ENCODE measurements at regions not wholly inside any gene's neighbourhood (a gene's known extent, or its start where the extent isn't known, plus 50 kb on each side); places are given as distances from the start of the nearest gene placed in this dataset.
"Not testable (repeated sequence)": the region's sequence is repeated elsewhere in the genome, so short reads cannot be mapped to it uniquely, and the experiment has no call there.

DNA sequence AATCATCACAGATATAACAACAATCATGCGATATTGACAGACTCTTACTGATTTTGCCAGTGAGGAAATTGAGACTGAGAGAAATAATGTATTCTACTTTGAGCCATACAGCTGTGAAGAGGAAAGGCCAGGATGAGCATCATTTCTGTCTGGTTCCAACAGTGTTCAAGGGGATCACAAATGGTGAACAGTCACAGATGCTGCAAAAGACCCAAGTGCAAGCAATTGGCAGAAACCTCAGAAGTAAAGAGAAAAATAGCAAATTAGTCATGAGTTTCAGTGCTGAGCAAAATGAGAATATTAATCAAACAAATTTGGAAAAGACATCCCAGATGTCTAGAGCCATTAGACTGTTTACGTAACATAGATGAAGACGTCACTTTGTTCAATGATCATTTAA is 114.1 kb downstream of the RAB38 start:
- DNase-seq (ENCODE audit: low read depth), result no peak

DNA sequence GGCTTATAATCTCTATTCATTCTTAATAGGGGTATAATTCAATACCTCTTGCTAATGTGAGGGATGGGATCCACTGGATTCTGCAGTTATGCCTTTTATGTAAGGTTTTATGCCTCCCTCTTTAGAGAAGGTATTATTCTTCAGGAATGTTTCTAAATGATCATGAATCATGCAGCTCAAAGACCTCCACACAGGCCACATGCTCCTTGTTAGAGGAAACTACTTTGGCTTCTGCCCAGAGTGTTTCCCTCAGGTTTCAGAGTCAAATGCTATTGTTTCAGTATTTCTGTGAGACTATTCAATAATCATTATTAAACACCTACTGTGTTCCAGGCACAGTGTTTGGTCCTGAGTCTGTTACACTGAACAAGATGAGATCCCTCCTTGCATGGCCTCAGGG is 115.9 kb downstream of the RAB38 start:
- no peak for DNase-seq (ENCODE audit: low read depth)

DNA sequence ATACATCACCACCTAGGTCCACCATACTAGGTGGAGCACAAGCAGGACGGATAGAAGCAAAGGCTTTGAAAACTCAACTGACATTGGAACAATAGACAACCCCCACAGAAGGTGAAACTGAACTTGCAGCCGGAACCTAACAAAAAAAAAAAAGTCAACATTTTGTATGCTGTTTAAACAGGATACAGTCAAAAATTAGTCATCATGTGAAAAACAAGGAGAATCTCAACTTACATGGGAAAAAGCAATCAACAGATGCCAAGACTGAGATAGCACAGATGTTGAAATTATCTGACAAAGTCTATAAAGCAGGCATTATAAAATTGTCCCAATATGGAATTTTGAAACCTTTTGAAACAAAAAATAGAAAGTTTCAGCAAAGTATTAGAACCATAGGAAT is 123.8 kb downstream of the RAB38 start:
- no peak for DNase-seq (ENCODE audit: low read depth)

DNA sequence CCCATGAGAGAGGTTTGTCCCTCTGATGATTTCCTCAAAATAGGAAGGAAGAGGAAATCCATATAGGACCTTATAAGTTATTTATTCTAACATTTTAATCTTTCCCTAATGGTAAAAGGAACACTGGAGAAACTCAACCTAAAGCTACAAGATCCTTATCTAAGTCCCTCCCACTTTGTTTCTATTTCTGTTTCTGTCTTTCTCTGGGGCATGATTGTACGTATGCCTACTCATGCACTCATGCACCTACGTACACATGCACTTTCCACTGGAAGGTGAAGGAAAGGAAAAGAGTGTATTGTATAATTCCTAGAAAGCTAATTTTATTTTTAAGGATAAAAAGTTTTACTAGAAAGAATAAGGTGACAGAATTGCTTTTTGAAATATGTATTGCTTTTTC is 125.0 kb downstream of the RAB38 start:
- no peak for DNase-seq (ENCODE audit: low read depth)

DNA sequence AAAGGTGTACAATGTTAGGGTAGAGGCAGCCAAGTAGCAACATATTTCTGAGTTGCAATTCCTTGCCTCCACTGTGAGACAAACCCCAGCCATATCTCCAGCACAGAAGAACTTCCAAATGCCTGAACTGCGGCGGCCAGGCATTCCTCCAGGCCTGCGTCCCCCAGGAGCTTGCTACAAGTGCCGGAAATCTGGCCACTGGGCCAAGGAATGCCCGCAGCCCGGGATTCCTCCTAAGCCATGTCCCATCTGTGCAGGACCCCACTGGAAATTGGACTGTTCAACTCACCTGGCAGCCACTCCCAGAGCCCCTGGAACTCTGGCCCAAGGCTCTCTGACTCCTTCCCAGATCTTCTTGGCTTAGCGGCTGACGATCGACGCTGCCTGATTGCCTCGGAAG is 130.0 kb downstream of the RAB38 start:
- DNase-seq (ENCODE audit: low read depth), result not testable (repeated sequence)

DNA sequence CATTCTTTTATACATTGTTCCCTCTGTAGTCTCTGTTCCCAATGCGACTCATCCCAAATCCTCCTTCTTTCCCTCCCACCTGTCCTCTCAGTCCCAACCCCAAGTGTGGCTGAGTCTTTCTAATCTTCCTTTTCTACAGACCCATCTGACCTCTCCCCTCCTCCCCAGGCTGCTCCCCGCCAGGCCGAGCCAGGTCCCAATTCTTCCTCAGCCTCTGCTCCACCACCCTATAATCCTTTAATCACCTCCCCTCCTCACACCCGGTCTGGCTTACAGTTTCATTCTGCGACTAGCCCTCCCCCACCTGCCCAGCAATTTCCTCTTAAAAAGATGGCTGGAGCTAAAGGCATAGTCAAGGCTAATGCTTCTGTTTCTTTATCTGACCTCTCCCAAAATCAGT is 130.6 kb downstream of the RAB38 start:
- not testable (repeated sequence) for DNase-seq (ENCODE audit: low read depth)

DNA sequence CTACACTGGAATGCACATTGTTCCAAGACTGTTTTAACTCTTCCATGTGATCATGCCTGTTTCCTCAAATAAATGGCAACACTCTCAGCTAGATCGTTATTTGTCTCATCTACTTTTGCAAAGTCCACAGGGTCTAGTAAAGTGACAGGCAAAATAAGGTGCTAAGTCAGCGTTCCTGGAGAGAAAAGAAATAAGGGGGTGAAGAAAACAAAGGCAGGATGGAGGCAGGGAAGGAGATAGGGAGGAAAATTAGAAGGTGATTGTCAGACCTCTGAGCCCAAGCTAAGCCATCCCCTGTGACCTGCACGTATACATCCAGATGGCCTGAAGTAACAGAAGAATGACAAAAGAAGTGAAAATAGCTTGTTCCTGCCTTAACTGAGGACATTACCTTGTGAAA is 132.1 kb downstream of the RAB38 start:
- no peak for DNase-seq (ENCODE audit: low read depth)

DNA sequence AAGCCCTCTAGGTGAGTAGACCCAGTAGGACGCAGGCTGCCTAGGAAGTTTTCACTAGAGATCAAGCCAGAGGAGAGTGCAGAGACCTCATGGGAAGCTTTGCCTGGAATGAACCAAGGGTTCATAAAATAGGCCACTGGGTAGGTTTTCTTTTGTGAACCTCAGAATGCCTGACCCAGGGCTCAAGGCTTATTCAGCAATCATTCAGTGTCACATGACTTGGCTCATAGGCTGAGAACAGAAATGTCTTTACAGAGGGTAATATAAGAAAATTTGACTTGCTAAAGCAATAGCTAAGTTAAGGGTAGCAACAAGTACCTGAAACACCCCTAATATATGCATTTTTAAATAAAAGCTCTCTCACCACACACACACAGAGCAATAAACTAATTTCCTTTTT is 132.6 kb downstream of the RAB38 start:
- no peak for DNase-seq (ENCODE audit: low read depth)

DNA sequence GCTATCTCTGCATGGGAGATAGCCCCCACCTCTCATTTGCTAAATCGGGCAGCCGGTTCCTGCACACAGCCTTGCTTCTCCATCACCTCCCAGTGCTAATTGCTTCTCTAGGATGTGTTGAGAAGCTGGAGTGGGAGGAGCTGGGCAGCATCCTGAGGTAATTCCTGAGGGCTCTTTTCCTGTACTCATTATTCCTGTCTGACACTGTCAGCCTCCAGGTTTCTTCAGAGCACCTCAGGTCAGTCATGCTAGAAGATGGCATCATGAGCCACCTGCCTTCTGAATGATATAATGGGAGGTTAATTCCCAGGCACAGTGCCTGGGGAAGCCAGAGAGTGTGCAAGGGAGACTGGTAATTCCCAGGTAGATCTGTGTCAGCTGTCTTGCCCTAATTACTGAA is 133.0 kb downstream of the RAB38 start:
- no peak for DNase-seq (ENCODE audit: low read depth)

DNA sequence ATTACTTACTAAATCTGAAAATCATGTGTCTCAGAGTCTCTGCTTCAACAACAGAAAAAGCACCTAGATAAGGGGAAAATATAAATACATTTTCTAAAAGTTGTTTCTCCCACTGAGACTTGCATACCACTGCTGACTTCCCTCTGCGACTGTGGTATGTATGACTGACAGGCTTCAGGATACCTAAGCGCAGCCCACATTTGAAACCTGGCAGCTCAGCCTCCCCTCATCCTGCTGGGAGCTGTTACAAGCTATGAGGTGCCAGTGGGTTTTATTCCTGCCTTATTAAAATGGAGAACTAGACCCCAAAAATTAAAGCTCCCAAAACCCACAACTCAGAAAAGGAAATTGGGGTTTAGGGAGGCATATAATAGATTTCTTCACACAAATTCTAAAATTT is 133.6 kb downstream of the RAB38 start:
- DNase-seq (ENCODE audit: low read depth), result no peak

DNA sequence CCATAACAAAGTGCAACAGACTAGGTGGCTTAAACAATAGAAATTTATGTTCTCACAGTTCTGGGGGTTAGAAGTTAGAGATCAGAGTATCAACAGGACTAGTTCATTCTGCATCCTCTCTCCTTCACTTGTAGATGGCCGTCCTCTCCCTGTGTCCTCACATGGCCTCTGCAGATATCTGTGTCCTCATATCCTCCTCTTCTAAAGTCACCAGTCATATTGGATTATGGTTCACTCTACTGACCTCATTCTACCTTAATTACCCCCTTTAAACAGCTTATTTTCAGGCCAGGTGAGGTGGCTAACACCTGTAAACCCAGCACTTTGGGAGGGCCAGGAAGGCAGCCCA is 135.1 kb downstream of the RAB38 start:
- no peak for DNase-seq (ENCODE audit: low read depth)

DNA sequence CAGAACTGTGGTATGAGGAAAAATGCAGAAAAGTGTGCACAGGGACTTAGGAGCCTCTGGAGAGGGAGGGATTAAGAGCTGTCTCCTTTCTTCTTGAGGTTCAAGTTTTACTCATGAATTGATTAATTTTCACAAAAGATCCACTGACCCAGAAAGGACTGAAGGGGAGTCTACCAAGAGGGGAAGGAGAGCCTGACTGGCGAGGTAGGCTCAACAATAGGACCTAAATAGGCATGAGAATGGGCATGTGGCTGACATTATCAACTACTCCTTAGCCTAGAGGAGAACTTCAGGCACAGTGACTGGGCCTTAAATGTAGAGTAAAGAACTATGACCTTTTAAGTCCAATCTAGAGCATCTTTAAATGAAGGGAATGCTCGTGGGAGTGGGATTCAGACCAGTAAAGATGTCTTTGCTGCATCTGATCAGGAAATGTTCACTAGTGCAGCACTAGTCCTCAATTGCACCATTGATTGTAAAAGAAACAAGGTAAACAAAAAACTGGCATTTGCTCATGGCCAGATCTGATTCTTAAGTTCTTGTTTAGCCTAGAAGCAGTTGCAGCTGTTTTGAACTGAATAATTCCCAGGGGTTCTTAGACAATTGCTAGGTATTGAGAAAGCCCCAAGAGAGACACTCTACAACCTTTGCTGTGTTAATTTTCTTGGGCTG is 135.6 kb downstream of the RAB38 start:
- no peak for DNase-seq (ENCODE audit: low read depth)

DNA sequence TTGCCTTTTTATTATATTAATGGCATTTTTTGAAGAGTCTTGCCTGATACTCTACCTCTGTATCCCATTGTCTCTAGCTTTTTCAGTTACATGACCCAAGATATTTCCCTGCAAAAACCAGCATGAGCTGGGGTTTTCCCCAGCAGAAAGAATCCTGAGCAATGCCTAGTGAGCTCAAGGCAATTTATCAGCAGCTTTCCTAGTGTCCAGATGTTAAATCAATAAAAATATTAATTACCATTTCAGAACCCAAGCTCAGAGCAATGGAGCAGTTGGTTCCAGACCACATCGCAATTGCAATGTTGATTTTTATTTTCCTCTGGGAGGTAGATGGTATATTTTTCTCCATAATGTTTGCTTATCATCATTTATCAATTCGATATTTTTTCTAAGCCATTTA is 137.2 kb downstream of the RAB38 start:
- no peak for DNase-seq (ENCODE audit: low read depth)

DNA sequence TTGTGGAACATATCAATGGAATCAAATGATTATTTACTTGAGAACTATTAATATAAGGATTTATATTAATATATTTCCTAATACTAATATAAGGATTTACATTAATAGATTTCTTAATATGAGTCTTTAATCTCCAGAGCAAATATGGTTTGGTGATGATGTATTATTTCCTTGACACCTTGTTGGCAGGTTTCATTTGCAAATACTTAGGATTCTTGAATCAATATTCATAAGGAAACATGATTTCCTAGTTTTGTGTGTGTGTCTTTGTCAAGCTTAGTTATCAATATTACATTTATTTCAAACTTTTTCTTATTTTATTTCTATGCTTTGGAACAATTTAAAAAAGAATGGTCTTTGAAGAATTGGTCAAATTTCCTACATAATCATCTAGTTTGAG is 138.5 kb downstream of the RAB38 start:
- no peak for DNase-seq (ENCODE audit: low read depth)

DNA sequence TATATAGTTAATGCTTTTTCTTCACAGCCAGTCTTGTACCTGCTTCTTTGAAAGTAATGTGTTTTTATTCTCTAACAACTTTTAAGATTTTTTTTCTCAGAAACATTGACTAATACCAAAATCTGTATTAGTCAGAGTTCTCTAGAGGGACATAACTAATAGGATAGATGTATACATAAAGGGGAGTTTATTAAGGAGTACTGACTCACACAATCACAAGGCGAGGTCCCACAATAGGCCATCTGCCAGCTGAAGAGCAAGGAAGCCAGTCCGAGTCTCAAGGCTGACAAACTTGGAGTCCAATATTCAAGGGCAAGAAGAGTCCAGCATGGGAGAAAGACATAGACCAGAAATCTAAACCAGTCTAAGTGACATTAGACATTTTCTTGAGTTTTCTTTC is 140.0 kb downstream of the RAB38 start:
- no peak for DNase-seq (ENCODE audit: low read depth)

DNA sequence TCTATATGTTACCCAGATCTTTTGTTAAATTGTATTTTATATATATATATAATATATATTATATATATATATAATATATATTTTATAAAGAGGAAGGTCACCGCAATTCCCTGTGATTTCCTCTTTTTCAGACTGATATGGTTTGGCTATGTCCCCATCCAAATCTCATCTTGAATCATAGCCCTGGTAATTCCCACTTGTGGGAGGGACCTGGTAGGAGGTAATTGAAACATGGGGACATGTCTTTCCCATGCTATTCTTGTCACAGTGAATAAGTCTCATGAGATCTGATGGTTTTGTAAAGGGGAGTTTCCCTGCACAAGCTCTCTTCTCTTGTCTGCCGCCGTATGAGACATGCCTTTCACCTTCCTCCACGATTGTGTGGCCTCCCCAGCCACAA is 157.6 kb downstream of the RAB38 start:
- DNase-seq (ENCODE audit: low read depth), result no peak

DNA sequence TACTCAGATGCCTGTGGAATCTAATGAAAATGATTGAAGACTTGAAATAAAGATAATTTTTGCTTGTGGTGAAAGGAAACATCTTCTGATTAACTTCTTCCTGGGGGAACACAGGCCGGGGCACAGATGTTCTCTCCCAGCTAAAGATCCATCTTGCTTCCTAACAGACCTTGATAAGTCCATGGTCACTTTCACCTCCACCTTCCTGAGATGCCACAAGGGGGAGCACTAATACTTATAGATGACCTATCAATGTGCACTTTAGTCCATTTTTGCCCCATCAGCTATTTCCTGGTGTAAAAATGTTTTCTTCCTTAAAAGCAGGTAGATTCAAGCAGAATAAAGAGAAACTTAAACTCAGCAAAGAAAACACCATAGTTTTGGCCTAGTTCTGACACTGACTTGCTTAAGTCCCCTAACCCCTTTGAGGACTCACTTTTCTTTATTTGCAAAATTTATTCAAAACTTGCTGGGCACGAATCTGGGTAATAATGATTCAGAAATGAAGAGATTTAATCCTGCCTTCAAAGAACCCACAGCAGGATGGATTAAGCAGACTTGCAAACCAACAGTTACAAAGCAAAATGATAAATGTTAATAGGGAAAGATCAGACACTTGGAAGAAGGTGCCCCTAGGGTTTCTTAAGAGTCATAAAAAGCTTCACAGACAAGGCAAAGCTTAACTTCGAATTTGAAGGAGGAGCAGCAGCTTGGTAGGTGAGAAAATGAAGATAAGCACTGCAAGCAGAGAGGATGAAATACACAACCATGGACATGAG is 158.7 kb downstream of the RAB38 start:
- peak; percentile 37 for DNase-seq (ENCODE audit: low read depth)

DNA sequence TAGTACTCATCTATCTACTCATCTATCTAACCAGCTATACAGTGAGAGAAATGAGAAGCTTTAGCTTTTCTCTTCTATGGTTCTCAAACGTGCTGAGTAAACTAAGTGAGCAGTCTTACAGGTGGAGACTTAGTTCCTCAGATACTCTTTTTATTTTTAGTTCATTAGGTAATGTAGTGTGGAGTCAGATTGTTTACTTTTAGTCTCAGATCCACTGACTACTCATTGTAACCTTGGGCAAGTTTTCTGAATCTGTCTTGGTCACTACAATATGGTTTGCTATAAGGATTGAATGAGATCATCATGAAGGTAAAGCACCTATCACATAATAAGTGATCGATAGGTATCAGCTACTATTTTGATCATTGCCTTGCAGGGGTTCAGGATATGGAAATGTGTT is 160.1 kb downstream of the RAB38 start:
- DNase-seq (ENCODE audit: low read depth), result no peak

DNA sequence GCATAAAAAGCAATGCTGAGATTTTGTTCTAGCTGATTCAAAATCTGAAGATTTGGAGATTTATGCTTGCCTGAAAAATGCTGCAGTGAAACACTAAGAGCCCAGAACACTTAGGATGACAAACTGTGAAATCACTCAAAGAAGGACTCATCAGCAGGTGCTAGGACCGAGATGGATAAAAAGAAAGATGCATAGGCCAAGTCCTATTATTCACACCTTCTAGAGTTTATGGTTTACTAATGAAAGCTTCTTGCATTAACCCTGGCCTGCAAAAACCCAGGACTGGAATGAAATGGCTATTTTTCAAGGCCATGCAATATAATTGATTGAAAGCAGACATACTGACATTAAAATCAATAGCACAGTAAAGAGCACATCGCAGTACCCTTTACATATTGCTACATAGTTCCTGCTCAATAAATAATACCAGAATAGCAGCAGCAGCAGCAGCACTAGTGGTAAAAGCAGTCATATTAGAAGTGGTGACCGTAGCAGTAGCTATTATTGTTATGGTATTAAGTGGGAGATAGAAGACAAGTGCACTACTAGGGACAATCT is 161.7 kb downstream of the RAB38 start:
- no peak for DNase-seq (ENCODE audit: low read depth)

DNA sequence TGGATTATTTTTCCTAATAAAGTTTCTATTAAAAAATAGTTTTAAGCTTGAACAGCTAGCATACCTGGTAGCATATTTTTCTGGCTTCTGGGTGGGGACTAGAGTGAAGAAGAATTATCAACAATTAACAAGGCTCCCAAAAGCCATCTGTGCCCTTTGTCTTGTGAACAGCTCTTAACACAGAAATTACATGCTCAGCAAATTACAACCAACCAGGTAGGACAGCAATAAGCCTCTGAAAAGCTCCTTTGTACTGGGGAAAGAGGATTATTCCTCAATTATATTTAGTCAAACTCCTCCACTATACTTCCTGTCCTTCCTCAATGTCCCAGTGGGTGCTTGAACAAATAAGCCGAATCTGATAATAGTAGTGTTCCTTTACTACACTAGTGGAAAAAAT is 162.8 kb downstream of the RAB38 start:
- DNase-seq (ENCODE audit: low read depth), result no peak

DNA sequence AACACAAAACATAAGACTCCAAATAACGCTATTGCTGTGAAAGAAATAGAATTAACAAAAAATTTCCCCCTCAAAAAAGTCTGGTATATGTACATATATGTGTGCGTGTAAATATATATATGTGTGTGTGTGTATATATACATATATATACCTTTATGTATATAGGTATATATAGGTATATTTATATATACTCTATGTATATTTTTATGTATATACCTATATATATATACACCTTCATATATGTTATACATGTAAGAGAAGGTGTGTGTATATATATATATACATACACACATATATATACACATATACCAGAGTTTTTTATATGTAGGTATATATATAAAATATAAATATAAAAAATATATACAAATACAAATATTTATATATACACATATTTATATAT is 199.2 kb downstream of the RAB38 start:
- no peak for DNase-seq (ENCODE audit: low read depth)

DNA sequence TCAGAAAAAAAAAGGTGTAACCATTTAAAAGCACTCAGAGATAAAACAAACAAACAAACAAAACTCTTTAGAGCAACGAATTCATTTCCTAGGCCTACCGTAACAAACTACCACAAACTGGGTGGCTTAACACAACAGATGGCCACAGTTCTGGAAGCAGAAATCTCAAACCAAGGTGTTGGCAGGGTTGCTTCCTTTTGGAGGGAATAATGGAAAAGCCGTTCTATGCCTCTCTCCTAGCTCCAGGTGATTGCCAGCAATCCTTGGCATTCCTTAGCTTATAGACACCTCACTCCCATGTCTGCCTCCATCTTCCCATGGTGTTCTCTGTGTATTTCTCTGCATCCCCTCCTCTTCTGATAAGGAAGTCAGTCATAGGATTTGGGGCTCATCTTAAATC is 200.4 kb downstream of the RAB38 start:
- no peak for DNase-seq (ENCODE audit: low read depth)

DNA sequence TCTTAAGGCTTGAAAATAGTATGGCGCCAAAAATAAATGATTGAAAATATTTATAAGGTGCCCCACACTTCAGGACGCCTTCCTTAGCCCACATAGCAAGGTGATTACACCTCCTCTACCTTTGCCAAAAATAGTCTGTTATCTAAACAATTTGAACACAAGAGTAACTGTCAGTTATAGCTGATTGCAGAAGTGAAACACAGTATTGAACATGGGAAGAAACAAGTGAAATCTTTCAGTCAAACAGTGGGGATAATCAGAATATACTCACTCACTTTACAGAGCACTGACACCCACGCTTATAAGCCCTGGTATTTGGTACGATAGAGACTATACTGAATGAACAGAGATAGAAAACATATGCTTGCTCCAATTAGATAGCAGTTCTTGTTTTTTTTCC is 203.1 kb downstream of the RAB38 start:
- no peak for DNase-seq (ENCODE audit: low read depth)

DNA sequence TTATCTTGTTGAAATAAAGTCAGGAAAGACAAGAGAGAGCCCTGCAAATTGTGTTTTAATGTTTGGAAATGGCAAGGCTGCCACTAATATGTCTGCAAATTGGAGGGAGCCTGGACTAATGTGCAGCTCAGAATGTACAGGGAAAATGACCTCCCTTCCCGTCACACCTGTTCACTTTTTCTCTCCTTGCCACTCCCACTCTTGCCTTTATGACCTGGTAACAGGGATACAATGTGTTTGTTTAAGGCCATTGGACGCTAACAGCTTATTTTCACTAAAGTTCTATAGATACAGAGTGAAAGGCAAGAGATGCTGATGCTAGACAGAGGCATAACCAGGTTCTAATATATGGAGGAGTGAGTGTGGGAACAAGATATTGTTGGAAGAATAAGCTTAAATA is 203.9 kb downstream of the RAB38 start:
- DNase-seq (ENCODE audit: low read depth), result no peak
